Central memory CD8-positive, alpha-beta T cell (primary cell): ENCODE measurements at regions not wholly inside any gene's neighbourhood (a gene's known extent, or its start where the extent isn't known, plus 50 kb on each side); places are given as distances from the start of the nearest gene placed in this dataset.

Experiments used
- ATAC-seq: fragments of 150-1000 bp; cut with Tn5 transposase; replicated peaks from 2 replicates; pipeline ENCODE4 v1.10.0; 2022; ENCODE audit warnings: mild to moderate bottlenecking, moderate FRiP score, moderate number of reproducible peaks; ENCODE audit not compliant: poor library complexity, severe bottlenecking; ENCODE audit errors: extremely low read depth
- DNase-seq, 2 donors: peaks; one replicate each; pipeline ENCODE4 v3.0.0; 2021; ENCODE audit warnings: low spot score in 2 of 2
- H3K27ac Mint-ChIP-seq: one replicate; pipeline ENCODE4 v1.8.0; 2022; ENCODE audit warnings: low read depth, mild to moderate bottlenecking, moderate library complexity, mixed read lengths
- H3K27me3 Mint-ChIP-seq: one replicate; pipeline ENCODE4 v1.8.0; 2022; ENCODE audit warnings: mixed read lengths
- H3K36me3 Mint-ChIP-seq: one replicate; pipeline ENCODE4 v1.8.0; 2022; ENCODE audit warnings: mild to moderate bottlenecking, moderate library complexity, mixed read lengths; ENCODE audit not compliant: insufficient read depth
- H3K4me1 Mint-ChIP-seq: one replicate; pipeline ENCODE4 v1.8.0; 2022; ENCODE audit warnings: mixed read lengths
- H3K4me3 Mint-ChIP-seq: one replicate; pipeline ENCODE4 v1.8.0; 2022; ENCODE audit warnings: mild to moderate bottlenecking, moderate library complexity, mixed read lengths
- H3K9me3 Mint-ChIP-seq: one replicate; pipeline ENCODE4 v1.8.0; 2022; ENCODE audit warnings: mixed read lengths

- H3K9me3 Mint-ChIP-seq = no peaks in the 10 kb centered on the region
- H3K27me3 Mint-ChIP-seq = peaks cover 18% of the 10 kb centered on the region
- no peaks in the 10 kb centered on the region for H3K4me1 Mint-ChIP-seq
- H3K36me3 Mint-ChIP-seq = no peaks in the 10 kb centered on the region
- ATAC-seq (no peak), DNase-seq (no peak)
- no peak overlapping the region for H3K4me3 Mint-ChIP-seq
- H3K27ac Mint-ChIP-seq = no peak overlapping the region
Observed at GRCh38 chr18:57202881-57203280, 56.0 kb downstream of the BOD1L2 start.

- ATAC-seq (no peak), DNase-seq (no peak)
- no peaks in the 10 kb centered on the region for H3K9me3 Mint-ChIP-seq
- peaks cover 40% of the 10 kb centered on the region for H3K27me3 Mint-ChIP-seq
- peaks cover 7% of the 10 kb centered on the region for H3K4me1 Mint-ChIP-seq
- no peak overlapping the region for H3K4me3 Mint-ChIP-seq
- no peak overlapping the region for H3K27ac Mint-ChIP-seq
- H3K36me3 Mint-ChIP-seq = no peaks in the 10 kb centered on the region
Observed at GRCh38 chr18:57205641-57206040, 58.8 kb downstream of the BOD1L2 start.

DNA sequence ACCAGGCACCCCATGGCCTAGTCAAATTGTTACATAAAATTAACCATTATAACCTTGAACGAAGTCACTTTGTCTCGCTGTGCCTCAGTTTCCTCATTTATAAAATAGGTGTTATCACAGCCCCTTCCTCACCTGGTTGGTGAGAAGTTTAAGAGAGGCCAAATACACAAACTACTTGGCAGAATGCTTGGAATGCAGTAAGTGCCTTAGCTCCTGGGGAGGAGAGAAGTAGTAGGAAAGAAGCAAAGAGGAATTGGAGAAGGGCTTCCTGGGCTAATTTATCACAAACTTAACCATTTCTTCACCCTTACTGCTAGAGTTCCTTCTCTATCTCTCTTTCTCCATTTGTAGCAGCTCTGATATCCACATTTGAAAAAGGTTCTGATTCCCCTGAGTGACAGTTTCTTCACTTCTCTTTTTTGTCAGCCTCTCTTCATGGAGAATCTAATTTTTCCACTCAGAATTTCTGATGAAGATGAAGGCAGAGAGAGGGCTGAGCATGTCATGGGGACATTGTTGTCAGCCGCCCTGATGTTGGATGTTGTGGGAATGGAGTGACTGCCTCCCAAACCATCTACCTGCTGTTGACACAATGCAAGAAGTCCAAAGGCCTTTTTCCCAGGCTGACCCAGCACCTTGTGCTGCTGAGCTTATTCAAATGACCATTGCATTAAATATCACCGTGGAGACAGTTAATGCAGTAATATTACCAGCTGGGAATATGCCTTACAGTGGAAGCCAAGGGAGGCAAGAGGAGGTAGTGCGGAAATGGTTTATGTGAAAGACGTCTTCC, 60.4 kb downstream of the BOD1L2 start:
- DNase-seq (no peak), ATAC-seq (no peak)
- H3K9me3 Mint-ChIP-seq = no peaks in the 10 kb centered on the region
- peaks cover 29% of the 10 kb centered on the region for H3K27me3 Mint-ChIP-seq
- H3K4me3 Mint-ChIP-seq = no peak overlapping the region
- no peak overlapping the region for H3K27ac Mint-ChIP-seq
- peaks cover 7% of the 10 kb centered on the region for H3K4me1 Mint-ChIP-seq
- no peaks in the 10 kb centered on the region for H3K36me3 Mint-ChIP-seq

DNA sequence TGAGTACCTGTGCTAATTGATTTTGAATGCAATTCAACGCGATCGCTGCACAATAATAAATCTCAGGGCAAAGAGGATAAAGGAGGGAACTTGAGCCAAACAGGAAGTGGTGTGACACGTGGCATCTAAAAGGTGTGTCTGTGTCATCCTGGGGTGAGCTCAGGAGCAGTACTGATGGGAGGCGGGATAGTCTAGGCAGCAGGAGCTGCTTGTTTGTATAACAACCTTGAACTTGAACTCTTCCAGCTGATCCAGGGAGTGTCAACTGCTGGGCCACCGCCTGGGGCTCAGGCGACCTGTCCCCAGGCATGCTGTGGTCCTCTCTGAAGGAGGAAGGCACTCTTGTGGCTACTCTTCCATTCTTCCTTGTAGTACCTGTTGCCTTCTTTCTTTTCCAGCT, 61.2 kb downstream of the BOD1L2 start:
- DNase-seq (no peak), ATAC-seq (no peak)
- Mint-ChIP-seq H3K27ac (no peak overlapping the region), H3K4me3 (no peak overlapping the region), H3K36me3 (no peaks in the 10 kb centered on the region), H3K9me3 (no peaks in the 10 kb centered on the region), H3K27me3 (peaks cover 31% of the 10 kb centered on the region), H3K4me1 (peaks cover 7% of the 10 kb centered on the region)

DNA sequence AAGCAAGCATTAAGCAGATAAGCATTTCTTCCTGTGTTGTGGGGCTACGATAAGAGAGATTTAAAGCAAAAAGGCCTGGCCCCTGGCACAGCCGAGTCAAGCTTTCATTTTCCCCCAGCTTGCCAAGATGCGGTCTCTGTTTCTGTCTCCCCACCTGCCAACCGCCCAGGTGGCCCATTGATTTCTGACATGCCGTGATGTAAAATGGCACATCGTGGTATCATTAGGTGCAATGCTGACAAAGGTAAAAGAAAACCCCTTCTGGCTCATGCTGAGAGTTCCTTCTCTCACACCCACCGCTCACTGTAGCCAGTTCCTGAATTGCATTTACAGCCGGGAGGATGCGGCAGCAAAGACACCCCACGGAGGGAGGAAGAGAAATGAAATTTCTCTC, 62.8 kb downstream of the BOD1L2 start:
- DNase-seq (no peak), ATAC-seq (no peak)
- Mint-ChIP-seq H3K36me3 (no peaks in the 10 kb centered on the region), H3K9me3 (no peaks in the 10 kb centered on the region), H3K27ac (no peak overlapping the region), H3K4me3 (peak overlapping the region; percentile 22), H3K4me1 (peaks cover 7% of the 10 kb centered on the region), H3K27me3 (peaks cover 40% of the 10 kb centered on the region)

DNA sequence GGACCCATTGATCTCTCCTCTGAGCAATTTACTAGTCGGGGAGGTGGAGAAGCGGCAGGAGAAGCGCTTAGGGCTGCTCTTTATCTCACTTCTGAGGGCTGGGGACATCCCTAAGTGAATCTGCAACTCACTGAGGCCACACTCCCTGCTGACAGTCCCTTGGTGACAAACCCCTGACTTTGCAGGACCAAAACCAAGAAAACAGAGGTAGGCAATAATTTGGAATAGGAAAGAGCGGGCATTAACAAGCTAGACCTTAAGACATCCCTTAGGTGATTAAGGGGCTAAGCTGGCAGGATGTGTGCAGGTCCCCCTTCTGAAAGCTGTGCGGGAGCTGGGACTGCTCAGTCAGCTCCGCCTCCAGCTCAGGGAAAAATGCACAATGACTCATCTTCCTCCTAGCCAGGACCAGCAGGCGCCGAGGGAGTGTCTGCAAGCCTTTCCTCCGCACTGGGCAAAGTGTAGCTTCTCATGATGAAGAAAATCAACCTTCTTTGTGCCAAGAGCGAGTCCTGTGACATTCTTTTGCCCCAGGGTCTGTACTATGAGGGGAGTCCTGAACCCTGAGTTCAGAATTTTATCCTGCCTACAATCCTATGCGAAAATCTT, 63.3 kb downstream of the BOD1L2 start:
- Mint-ChIP-seq H3K9me3 (no peaks in the 10 kb centered on the region), H3K27me3 (peaks cover 40% of the 10 kb centered on the region), H3K27ac (no peak overlapping the region), H3K36me3 (no peaks in the 10 kb centered on the region), H3K4me1 (peaks cover 7% of the 10 kb centered on the region), H3K4me3 (peak overlapping the region; percentile 22)
- DNase-seq = no peak
- no peak for ATAC-seq

- peaks cover 7% of the 10 kb centered on the region for H3K4me1 Mint-ChIP-seq
- no peak overlapping the region for H3K27ac Mint-ChIP-seq
- DNase-seq (no peak), ATAC-seq (no peak)
- no peaks in the 10 kb centered on the region for H3K9me3 Mint-ChIP-seq
- H3K36me3 Mint-ChIP-seq = no peaks in the 10 kb centered on the region
- H3K4me3 Mint-ChIP-seq = no peak overlapping the region
- peaks cover 40% of the 10 kb centered on the region for H3K27me3 Mint-ChIP-seq
Observed at GRCh38 chr18:57210716-57211411, 64.0 kb downstream of the BOD1L2 start.

GRCh38 chr18:57211412-57211750, 64.5 kb downstream of the BOD1L2 start:
- Mint-ChIP-seq H3K27ac (no peak overlapping the region), H3K36me3 (no peaks in the 10 kb centered on the region), H3K4me3 (no peak overlapping the region), H3K4me1 (peaks cover 7% of the 10 kb centered on the region), H3K27me3 (peaks cover 40% of the 10 kb centered on the region), H3K9me3 (no peaks in the 10 kb centered on the region)
- DNase-seq (no peak), ATAC-seq (no peak)

DNA sequence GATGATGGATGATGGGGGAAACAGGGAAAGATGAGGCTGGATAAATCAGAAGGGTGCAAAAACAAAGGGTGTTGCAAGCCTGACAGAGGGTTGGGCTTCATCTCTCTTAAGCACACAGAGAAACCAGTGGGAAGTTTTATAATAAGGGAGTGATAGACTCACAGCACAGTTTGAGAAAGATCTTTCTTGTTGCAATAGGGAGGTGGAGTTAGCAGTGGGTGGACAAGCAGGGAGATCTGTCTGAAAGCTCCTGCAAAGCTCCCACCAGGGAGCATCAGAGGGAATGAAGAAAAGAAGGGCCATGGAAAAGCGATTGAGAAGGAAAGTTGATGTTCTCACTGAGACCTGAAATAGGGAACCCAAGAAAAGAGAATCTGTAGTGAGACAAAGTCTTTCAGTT, 64.9 kb downstream of the BOD1L2 start:
- Mint-ChIP-seq H3K9me3 (no peaks in the 10 kb centered on the region), H3K27me3 (peaks cover 40% of the 10 kb centered on the region), H3K4me1 (peaks cover 7% of the 10 kb centered on the region), H3K4me3 (no peak overlapping the region), H3K27ac (no peak overlapping the region), H3K36me3 (no peaks in the 10 kb centered on the region)
- DNase-seq (no peak), ATAC-seq (no peak)

GRCh38 chr18:57212678-57213077, 65.8 kb downstream of the BOD1L2 start:
- no peak overlapping the region for H3K4me3 Mint-ChIP-seq
- no peak for ATAC-seq
- H3K27me3 Mint-ChIP-seq = peaks cover 35% of the 10 kb centered on the region
- no peaks in the 10 kb centered on the region for H3K36me3 Mint-ChIP-seq
- no peak overlapping the region for H3K27ac Mint-ChIP-seq
- H3K4me1 Mint-ChIP-seq = peaks cover 7% of the 10 kb centered on the region
- no peak for DNase-seq
- H3K9me3 Mint-ChIP-seq = no peaks in the 10 kb centered on the region

GRCh38 chr18:57214976-57215375, 68.1 kb downstream of the BOD1L2 start:
- no peaks in the 10 kb centered on the region for H3K9me3 Mint-ChIP-seq
- no peaks in the 10 kb centered on the region for H3K36me3 Mint-ChIP-seq
- H3K4me3 Mint-ChIP-seq = no peak overlapping the region
- DNase-seq = no peak
- H3K27ac Mint-ChIP-seq = no peak overlapping the region
- peaks cover under 1% of the 10 kb centered on the region for H3K4me1 Mint-ChIP-seq
- peaks cover 13% of the 10 kb centered on the region for H3K27me3 Mint-ChIP-seq
- ATAC-seq = no peak

- ATAC-seq (no peak), DNase-seq (no peak)
- Mint-ChIP-seq H3K4me3 (no peak overlapping the region), H3K9me3 (no peaks in the 10 kb centered on the region), H3K36me3 (no peaks in the 10 kb centered on the region), H3K27me3 (peaks cover 16% of the 10 kb centered on the region), H3K4me1 (no peaks in the 10 kb centered on the region), H3K27ac (no peak overlapping the region)
Observed at GRCh38 chr18:57218281-57218680, 71.4 kb downstream of the BOD1L2 start.

GRCh38 chr18:57219964-57220363, 73.1 kb downstream of the BOD1L2 start:
- DNase-seq (no peak), ATAC-seq (no peak)
- peaks cover 9% of the 10 kb centered on the region for H3K27me3 Mint-ChIP-seq
- no peak overlapping the region for H3K27ac Mint-ChIP-seq
- no peaks in the 10 kb centered on the region for H3K4me1 Mint-ChIP-seq
- H3K9me3 Mint-ChIP-seq = no peaks in the 10 kb centered on the region
- no peaks in the 10 kb centered on the region for H3K36me3 Mint-ChIP-seq
- H3K4me3 Mint-ChIP-seq = no peak overlapping the region
